ENCODE measurements at regions not wholly inside any gene's neighbourhood (a gene's known extent, or its start where the extent isn't known, plus 50 kb on each side); places are given as distances from the start of the nearest gene placed in this dataset.

- no peak for TF ChIP-seq SRF (IDR thresholded peaks at IDR 0.05; ENCODE audit: low read depth)
- no peak for TF ChIP-seq EZH2 (IDR thresholded peaks at IDR 0.05)
- no peak for TF ChIP-seq CTCF (IDR thresholded peaks at IDR 0.05 in 2 of 3, conservative IDR thresholded peaks at IDR 0.05 in 1 of 3; ENCODE audit: borderline replicate concordance in 1 of 3, insufficient read depth in 1 of 3, low read depth in 2 of 3, low read length in 2 of 3)
- no peak for TF ChIP-seq POLR2A (IDR thresholded peaks at IDR 0.05; ENCODE audit: borderline replicate concordance, extremely low read depth, insufficient read depth, insufficient read length)
- no peak for TF ChIP-seq MAX (IDR thresholded peaks at IDR 0.05)
- no peak for TF ChIP-seq CEBPB (IDR thresholded peaks at IDR 0.05; ENCODE audit: low read depth)
- TF ChIP-seq POLR2AphosphoS5 (IDR thresholded peaks at IDR 0.05; ENCODE audit: low read depth, low read length), result no peak
- TF ChIP-seq, protein P1, sequence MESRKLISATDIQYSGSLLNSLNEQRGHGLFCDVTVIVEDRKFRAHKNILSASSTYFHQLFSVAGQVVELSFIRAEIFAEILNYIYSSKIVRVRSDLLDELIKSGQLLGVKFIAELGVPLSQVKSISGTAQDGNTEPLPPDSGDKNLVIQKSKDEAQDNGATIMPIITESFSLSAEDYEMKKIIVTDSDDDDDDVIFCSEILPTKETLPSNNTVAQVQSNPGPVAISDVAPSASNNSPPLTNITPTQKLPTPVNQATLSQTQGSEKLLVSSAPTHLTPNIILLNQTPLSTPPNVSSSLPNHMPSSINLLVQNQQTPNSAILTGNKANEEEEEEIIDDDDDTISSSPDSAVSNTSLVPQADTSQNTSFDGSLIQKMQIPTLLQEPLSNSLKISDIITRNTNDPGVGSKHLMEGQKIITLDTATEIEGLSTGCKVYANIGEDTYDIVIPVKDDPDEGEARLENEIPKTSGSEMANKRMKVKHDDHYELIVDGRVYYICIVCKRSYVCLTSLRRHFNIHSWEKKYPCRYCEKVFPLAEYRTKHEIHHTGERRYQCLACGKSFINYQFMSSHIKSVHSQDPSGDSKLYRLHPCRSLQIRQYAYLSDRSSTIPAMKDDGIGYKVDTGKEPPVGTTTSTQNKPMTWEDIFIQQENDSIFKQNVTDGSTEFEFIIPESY (IDR thresholded peaks at IDR 0.05; ENCODE audit: extremely low read depth, insufficient replicate concordance, low read length), result no peak
- no peak for TF ChIP-seq YY1 (IDR thresholded peaks at IDR 0.05; ENCODE audit: extremely low read depth, insufficient replicate concordance, low read depth, low read length)
- no peak for TF ChIP-seq CBX3 (IDR thresholded peaks at IDR 0.05; ENCODE audit: low read depth)
- TF ChIP-seq SIN3A (IDR thresholded peaks at IDR 0.05; ENCODE audit: low read depth), result no peak
- TF ChIP-seq EGR1 (IDR thresholded peaks at IDR 0.05; ENCODE audit: low read depth), result no peak
- no peak for TF ChIP-seq RAD21 (IDR thresholded peaks at IDR 0.05; ENCODE audit: low read depth)
Measured at GRCh38 chr9:29241320-29241719, 1668.0 kb upstream of the C9orf72 start.
